HepG2 (cell line): ENCODE measurements at regions not wholly inside any gene's neighbourhood (a gene's known extent, or its start where the extent isn't known, plus 50 kb on each side); places are given as distances from the start of the nearest gene placed in this dataset.

ENCODE experiments used
- ATAC-seq: fragments of 200-7000 bp; cut with Tn5 transposase; 3 replicates; pipeline ENCODE4 v1.9.1; 2020; ENCODE audit warnings: mild to moderate bottlenecking, moderate library complexity
- BruUV-seq: library from RNA; stranded (reverse); fragments of 400-500 nt; replicated peaks from 2 replicates; lab custom pipeline; 2021; lab: Mats Ljungman, UMichigan
- CTCF ChIA-PET: fragments of 300-600 bp; formaldehyde crosslinking; extraction: SDS; loops from one replicate; lab custom pipeline; 2021; ENCODE audit warnings: low total read pairs, inconsistent platforms, low intra/inter-chr PET ratio; lab: Yijun Ruan, JAX
- POLR2A ChIA-PET: fragments of 350-600 bp; sonication (Branson Sonifier 250); formaldehyde crosslinking; loops from one replicate; lab custom pipeline; 2020; ENCODE audit warnings: antibody characterized with exemption, inconsistent platforms; lab: Yijun Ruan, JAX
- DNase-seq: peaks from one replicate; pipeline ENCODE4 v3.0.0-alpha.2; 2015; ENCODE audit warnings: low spot score
- FAIRE-seq: peaks from 3 replicates; lab custom pipeline; 2011; peaks lifted over from hg19 to GRCh38; lab: Jason Lieb, UNC
- H2AFZ ChIP-seq: one replicate; pipeline ENCODE4 v1.6.1; 2011; ENCODE audit warnings: low read length, inconsistent platforms
- H3K27ac ChIP-seq: fragments of 300-600 bp; 3 replicates; pipeline ENCODE4 v1.8.0; 2011; ENCODE audit warnings: mixed run types, mild to moderate bottlenecking, mixed read lengths, low read length, inconsistent platforms; ENCODE audit not compliant: insufficient read depth; ENCODE audit errors: extremely low read length
- H3K27me3 ChIP-seq, 2 experiments: fragments of 200-600 bp in 1 of 2; 2 replicates in 1 of 2; 3 replicates in 1 of 2; pipeline versions ENCODE4 v1.6.0 to v1.8.0; 2011; ENCODE audit warnings: low read length in 2 of 2, mild to moderate bottlenecking in 2 of 2, moderate library complexity in 2 of 2, inconsistent platforms in 1 of 2; ENCODE audit not compliant: insufficient read depth in 2 of 2, control insufficient read depth in 1 of 2
- H3K36me3 ChIP-seq, 2 experiments: fragments of 200-600 bp in 1 of 2; replicated peaks in 1 of 2; 2 replicates in 1 of 2; 3 replicates in 1 of 2; pipeline versions ENCODE4 v1.5.1 to v1.8.0; 2011; ENCODE audit warnings: low read length in 2 of 2, inconsistent platforms in 1 of 2; ENCODE audit not compliant: insufficient read depth in 2 of 2, control insufficient read depth in 1 of 2
- H3K4me1 ChIP-seq: 2 replicates; pipeline ENCODE4 v1.5.1; 2012; ENCODE audit warnings: low read length, inconsistent platforms; ENCODE audit not compliant: insufficient read depth
- H3K4me2 ChIP-seq: 2 replicates; pipeline ENCODE4 v1.6.0; 2011; ENCODE audit warnings: low read depth, low read length, inconsistent platforms
- H3K4me3 ChIP-seq, 3 experiments: fragments of 200-600 bp in 1 of 3; sonication (generic), shearing (Covaris generic) in 1 of 3; replicated peaks in 1 of 3; 2 replicates each; pipeline ENCODE4 v1.5.1; 2011 to 2016; ENCODE audit warnings: low read length in 3 of 3, inconsistent platforms in 2 of 3, low read depth in 2 of 3, mild to moderate bottlenecking in 2 of 3, control low read depth in 1 of 3, mixed read lengths in 1 of 3; ENCODE audit not compliant: insufficient read depth in 1 of 3
- H3K79me2 ChIP-seq: one replicate; pipeline ENCODE4 v1.6.1; 2011; ENCODE audit warnings: low read length, inconsistent platforms; ENCODE audit not compliant: insufficient read depth
- H3K9ac ChIP-seq: 2 replicates; pipeline ENCODE4 v1.6.0; 2011; ENCODE audit warnings: mild to moderate bottlenecking, low read depth, low read length, inconsistent platforms; ENCODE audit not compliant: insufficient read depth
- H3K9me3 ChIP-seq: 2 replicates; pipeline ENCODE4 v1.5.1; 2012; ENCODE audit warnings: mild to moderate bottlenecking, low read length
- H4K20me1 ChIP-seq: 2 replicates; pipeline ENCODE4 v1.6.0; 2011; ENCODE audit warnings: inconsistent platforms, mild to moderate bottlenecking, low read length, moderate library complexity; ENCODE audit not compliant: insufficient read depth
- ARNT ChIP-seq: fragments of 450-650 bp; IDR thresholded peaks from 2 replicates; pipeline ENCODE4 v1.6.1; 2017
- MIER3 ChIP-seq: IDR thresholded peaks from 2 replicates; pipeline ENCODE4 v1.6.1; 2016; ENCODE audit warnings: missing compliant biosample characterization, borderline replicate concordance
- PHF5A ChIP-seq: IDR thresholded peaks from one replicate; pipeline ENCODE4 v1.6.1; 2018; ENCODE audit warnings: low read depth, missing genetic modification reagents; ENCODE audit not compliant: unreplicated experiment
- SMYD3 ChIP-seq: sonication (generic); formaldehyde crosslinking; IDR thresholded peaks from 2 replicates; pipeline ENCODE4 v1.8.1; 2023; ENCODE audit warnings: mild to moderate bottlenecking, missing genetic modification reagents
- SSRP1 ChIP-seq: IDR thresholded peaks from 2 replicates; pipeline ENCODE4 v1.6.1; 2016; ENCODE audit warnings: control low read depth
- TAF15 ChIP-seq: fragments of 200-400 bp; formaldehyde crosslinking; IDR thresholded peaks from one replicate; pipeline ENCODE4 v1.6.1; 2018; ENCODE audit warnings: mild to moderate bottlenecking, low read depth, low read length; ENCODE audit not compliant: poor library complexity, severe bottlenecking
- XBP1 ChIP-seq: sonication (generic); formaldehyde crosslinking; IDR thresholded peaks from 2 replicates; pipeline ENCODE4 v1.5.0; 2020; ENCODE audit warnings: missing genetic modification reagents
- ZNF354B ChIP-seq: sonication (generic); formaldehyde crosslinking; IDR thresholded peaks from 2 replicates; pipeline ENCODE4 v1.8.0; 2022; ENCODE audit warnings: mild to moderate bottlenecking, missing genetic modification reagents
- ZNF569 ChIP-seq: sonication (generic); formaldehyde crosslinking; IDR thresholded peaks from 2 replicates; pipeline ENCODE4 v1.5.0; 2020; ENCODE audit warnings: mild to moderate bottlenecking, missing genetic modification reagents, moderate library complexity, borderline replicate concordance
- ZNF605 ChIP-seq: sonication (generic); formaldehyde crosslinking; IDR thresholded peaks from 2 replicates; pipeline ENCODE4 v1.8.0; 2022; ENCODE audit warnings: mild to moderate bottlenecking, missing genetic modification reagents
- ZNF678 ChIP-seq: sonication (generic); formaldehyde crosslinking; IDR thresholded peaks from 2 replicates; pipeline ENCODE4 v1.4.0; 2020; ENCODE audit warnings: mild to moderate bottlenecking, missing genetic modification reagents
- ZNF768 ChIP-seq: sonication (generic); formaldehyde crosslinking; IDR thresholded peaks from 2 replicates; pipeline ENCODE4 v1.4.0; 2020; ENCODE audit warnings: missing genetic modification reagents
- ZZZ3 ChIP-seq: sonication (generic); formaldehyde crosslinking; IDR thresholded peaks from 2 replicates; pipeline ENCODE4 v1.4.0; 2020; ENCODE audit warnings: missing genetic modification reagents, mild to moderate bottlenecking, borderline replicate concordance
- WGBS: methylation state at CpG from one replicate; pipeline ENCODE4 v1.1.6; 2017; ENCODE audit warnings: low lambda C conversion rate; 5-methylcytosine and 5-hydroxymethylcytosine counted together
- in situ Hi-C: cut with HindIII; loops from 2 replicates; pipeline ENCODE4 v1.10.0; 2017; ENCODE audit warnings: low pct_unique_long_range_greater_than_20kb; ENCODE audit not compliant: extremely low pct_ligation_motif_present
- intact Hi-C: fragments of 100-400 bp; cut with micrococcal nuclease; formaldehyde crosslinking; loops from one replicate; pipeline ENCODE4 v1.10.0; 2022; ENCODE audit not compliant: unreplicated experiment
- TF ChIP-seq, protein P1 (sequence below): sonication (generic); formaldehyde crosslinking; IDR thresholded peaks from 2 replicates; pipeline ENCODE4 v1.5.1; 2020; ENCODE audit warnings: mild to moderate bottlenecking, missing genetic modification reagents, borderline replicate concordance
- TF ChIP-seq, protein P2 (sequence below): sonication (generic); formaldehyde crosslinking; IDR thresholded peaks from 2 replicates; pipeline ENCODE4 v1.5.1; 2020; ENCODE audit warnings: mild to moderate bottlenecking, missing genetic modification reagents, moderate library complexity
- TF ChIP-seq, protein P3 (sequence below): sonication (generic); formaldehyde crosslinking; conservative IDR thresholded peaks from 2 replicates; pipeline ENCODE4 v1.5.0; 2020; ENCODE audit warnings: missing genetic modification reagents
- TF ChIP-seq, protein P4 (sequence below): sonication (generic); formaldehyde crosslinking; IDR thresholded peaks from 2 replicates; pipeline ENCODE4 v1.5.1; 2020; ENCODE audit warnings: mild to moderate bottlenecking, moderate library complexity, missing genetic modification reagents
- TF ChIP-seq, protein P5 (sequence below): sonication (generic); formaldehyde crosslinking; IDR thresholded peaks from 2 replicates; pipeline ENCODE4 v1.5.0; 2020; ENCODE audit warnings: missing genetic modification reagents, mild to moderate bottlenecking, borderline replicate concordance

DNA sequence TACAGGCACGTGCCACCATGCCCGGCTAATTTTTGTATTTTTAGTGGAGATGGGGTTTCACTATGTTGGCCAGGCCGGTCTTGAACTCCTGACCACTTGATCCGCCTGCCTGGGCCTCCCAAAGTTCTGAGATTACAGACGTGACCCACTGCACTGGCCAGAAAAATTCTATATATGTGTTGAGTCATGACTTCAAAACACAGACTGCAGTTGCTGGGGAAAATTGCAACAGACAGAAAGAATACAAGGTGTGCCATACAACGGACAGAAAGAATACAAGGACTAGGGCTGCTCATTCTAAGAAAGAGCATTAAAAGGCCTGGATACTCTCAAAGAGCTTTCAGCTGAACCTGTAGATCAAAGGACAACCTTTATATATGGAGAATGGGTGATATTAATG, 109.6 kb upstream of the ACSL4 start:
- DNase-seq = no peak
- POLR2A ChIA-PET = interaction anchor here (1.0 kb wide), 1 partner anchor 12 kb away, joined by 3 read pairs; no protein-coding TSS in a partner anchor
- WGBS = 94% methylated on average over 3 of the region's 6 CpGs
- no peak overlapping the region for H3K27ac ChIP-seq
- H3K4me1 ChIP-seq = peaks cover 65% of the 10 kb centered on the region
- no peaks in the 10 kb centered on the region for H3K27me3 ChIP-seq
- H3K4me2 ChIP-seq = no peak overlapping the region
- intact Hi-C loops (no loop called here), in situ Hi-C loops (no loop called here)
- no peaks in the 10 kb centered on the region for H3K9me3 ChIP-seq
- no peaks in the 10 kb centered on the region for H3K36me3 ChIP-seq
- no peak for ATAC-seq
- no peak for FAIRE-seq
- CTCF ChIA-PET = no interaction called here
- no TSS peak for BruUV-seq
- no peak overlapping the region for H3K9ac ChIP-seq
- no peaks in the 10 kb centered on the region for H4K20me1 ChIP-seq
- TF ChIP-seq XBP1 (CRISPR knock-in tag) (no peak), ZNF768 (CRISPR knock-in tag) (no peak), ZNF354B (no peak), SMYD3 (CRISPR knock-in tag) (no peak), ARNT (no peak), PHF5A (CRISPR knock-in tag) (no peak), MIER3 (no peak), ZNF678 (CRISPR knock-in tag) (no peak), ZNF569 (CRISPR knock-in tag) (no peak), ZZZ3 (CRISPR knock-in tag) (no peak), ZNF605 (CRISPR knock-in tag) (no peak), SSRP1 (CRISPR knock-in tag) (no peak), TAF15 (no peak)
- TF ChIP-seq, protein P1, sequence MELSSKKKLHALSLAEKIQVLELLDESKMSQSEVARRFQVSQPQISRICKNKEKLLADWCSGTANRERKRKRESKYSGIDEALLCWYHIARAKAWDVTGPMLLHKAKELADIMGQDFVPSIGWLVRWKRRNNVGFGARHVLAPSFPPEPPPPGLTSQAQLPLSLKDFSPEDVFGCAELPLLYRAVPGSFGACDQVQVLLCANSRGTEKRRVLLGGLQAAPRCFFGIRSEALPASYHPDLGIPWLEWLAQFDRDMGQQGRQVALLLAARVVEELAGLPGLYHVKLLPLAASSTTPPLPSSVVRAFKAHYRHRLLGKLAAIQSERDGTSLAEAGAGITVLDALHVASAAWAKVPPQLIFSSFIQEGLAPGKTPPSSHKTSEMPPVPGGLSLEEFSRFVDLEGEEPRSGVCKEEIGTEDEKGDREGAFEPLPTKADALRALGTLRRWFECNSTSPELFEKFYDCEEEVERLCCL = no peak
- TF ChIP-seq, protein P2, sequence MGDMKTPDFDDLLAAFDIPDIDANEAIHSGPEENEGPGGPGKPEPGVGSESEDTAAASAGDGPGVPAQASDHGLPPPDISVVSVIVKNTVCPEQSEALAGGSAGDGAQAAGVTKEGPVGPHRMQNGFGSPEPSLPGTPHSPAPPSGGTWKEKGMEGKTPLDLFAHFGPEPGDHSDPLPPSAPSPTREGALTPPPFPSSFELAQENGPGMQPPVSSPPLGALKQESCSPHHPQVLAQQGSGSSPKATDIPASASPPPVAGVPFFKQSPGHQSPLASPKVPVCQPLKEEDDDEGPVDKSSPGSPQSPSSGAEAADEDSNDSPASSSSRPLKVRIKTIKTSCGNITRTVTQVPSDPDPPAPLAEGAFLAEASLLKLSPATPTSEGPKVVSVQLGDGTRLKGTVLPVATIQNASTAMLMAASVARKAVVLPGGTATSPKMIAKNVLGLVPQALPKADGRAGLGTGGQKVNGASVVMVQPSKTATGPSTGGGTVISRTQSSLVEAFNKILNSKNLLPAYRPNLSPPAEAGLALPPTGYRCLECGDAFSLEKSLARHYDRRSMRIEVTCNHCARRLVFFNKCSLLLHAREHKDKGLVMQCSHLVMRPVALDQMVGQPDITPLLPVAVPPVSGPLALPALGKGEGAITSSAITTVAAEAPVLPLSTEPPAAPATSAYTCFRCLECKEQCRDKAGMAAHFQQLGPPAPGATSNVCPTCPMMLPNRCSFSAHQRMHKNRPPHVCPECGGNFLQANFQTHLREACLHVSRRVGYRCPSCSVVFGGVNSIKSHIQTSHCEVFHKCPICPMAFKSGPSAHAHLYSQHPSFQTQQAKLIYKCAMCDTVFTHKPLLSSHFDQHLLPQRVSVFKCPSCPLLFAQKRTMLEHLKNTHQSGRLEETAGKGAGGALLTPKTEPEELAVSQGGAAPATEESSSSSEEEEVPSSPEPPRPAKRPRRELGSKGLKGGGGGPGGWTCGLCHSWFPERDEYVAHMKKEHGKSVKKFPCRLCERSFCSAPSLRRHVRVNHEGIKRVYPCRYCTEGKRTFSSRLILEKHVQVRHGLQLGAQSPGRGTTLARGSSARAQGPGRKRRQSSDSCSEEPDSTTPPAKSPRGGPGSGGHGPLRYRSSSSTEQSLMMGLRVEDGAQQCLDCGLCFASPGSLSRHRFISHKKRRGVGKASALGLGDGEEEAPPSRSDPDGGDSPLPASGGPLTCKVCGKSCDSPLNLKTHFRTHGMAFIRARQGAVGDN (CRISPR knock-in tag) = no peak
- TF ChIP-seq, protein P3, sequence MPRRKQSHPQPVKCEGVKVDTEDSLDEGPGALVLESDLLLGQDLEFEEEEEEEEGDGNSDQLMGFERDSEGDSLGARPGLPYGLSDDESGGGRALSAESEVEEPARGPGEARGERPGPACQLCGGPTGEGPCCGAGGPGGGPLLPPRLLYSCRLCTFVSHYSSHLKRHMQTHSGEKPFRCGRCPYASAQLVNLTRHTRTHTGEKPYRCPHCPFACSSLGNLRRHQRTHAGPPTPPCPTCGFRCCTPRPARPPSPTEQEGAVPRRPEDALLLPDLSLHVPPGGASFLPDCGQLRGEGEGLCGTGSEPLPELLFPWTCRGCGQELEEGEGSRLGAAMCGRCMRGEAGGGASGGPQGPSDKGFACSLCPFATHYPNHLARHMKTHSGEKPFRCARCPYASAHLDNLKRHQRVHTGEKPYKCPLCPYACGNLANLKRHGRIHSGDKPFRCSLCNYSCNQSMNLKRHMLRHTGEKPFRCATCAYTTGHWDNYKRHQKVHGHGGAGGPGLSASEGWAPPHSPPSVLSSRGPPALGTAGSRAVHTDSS (CRISPR knock-in tag) = no peak
- TF ChIP-seq, protein P4, sequence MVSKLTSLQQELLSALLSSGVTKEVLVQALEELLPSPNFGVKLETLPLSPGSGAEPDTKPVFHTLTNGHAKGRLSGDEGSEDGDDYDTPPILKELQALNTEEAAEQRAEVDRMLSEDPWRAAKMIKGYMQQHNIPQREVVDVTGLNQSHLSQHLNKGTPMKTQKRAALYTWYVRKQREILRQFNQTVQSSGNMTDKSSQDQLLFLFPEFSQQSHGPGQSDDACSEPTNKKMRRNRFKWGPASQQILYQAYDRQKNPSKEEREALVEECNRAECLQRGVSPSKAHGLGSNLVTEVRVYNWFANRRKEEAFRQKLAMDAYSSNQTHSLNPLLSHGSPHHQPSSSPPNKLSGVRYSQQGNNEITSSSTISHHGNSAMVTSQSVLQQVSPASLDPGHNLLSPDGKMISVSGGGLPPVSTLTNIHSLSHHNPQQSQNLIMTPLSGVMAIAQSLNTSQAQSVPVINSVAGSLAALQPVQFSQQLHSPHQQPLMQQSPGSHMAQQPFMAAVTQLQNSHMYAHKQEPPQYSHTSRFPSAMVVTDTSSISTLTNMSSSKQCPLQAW = no peak
- TF ChIP-seq, protein P5, sequence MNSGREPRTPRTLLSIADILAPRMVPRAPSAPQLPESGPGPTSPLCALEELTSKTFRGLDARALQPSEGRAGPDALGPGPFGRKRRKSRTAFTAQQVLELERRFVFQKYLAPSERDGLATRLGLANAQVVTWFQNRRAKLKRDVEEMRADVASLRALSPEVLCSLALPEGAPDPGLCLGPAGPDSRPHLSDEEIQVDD = no peak
- H3K79me2 ChIP-seq = no peaks in the 10 kb centered on the region
- no peak overlapping the region for H2AFZ ChIP-seq
- H3K4me3 ChIP-seq = no peak overlapping the region
